ENCODE measurements at regions not wholly inside any gene's neighbourhood (a gene's known extent, or its start where the extent isn't known, plus 50 kb on each side); places are given as distances from the start of the nearest gene placed in this dataset.

DNA sequence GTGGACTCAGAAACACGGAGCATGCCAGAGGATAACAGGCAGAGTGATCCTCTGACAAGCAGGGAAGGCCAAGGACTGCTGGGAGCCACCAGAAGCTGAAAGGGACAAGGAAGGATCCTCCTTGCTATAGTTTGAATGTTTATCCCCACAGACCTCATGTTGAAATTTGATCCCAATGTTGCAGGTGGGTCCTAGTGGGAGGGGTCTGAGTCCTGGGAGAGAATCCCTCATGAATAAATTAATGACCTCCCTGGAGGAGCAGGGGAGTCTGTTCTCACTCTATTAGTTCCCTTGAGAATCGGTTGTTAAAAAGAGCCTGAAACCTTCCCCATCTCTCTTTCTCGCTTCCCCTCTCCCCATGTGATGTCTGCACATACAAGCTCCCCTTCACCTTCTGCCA lies 124.4 kb downstream of the FBXO15 start:
- peak; percentile 15 for DNase-seq

DNA sequence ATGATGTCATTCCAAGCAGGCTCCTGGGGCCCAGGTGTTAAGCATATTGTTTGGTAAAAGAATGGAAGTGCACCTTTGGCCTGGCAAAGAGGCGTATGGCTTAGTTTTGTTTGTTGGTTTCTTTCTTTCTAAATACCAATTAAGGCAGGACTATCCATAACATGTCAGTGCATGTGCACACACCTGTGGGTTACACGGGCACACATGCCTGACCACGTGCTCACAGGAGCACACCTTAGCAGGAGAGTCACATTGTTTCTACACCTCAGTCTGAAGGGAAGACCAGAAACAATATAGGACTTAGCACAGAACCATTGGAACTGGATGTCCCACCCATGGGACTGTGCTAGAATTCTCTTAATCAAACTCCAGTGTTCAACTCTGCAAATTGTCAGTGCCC lies 127.8 kb downstream of the FBXO15 start:
- DNase-seq, result no peak

DNA sequence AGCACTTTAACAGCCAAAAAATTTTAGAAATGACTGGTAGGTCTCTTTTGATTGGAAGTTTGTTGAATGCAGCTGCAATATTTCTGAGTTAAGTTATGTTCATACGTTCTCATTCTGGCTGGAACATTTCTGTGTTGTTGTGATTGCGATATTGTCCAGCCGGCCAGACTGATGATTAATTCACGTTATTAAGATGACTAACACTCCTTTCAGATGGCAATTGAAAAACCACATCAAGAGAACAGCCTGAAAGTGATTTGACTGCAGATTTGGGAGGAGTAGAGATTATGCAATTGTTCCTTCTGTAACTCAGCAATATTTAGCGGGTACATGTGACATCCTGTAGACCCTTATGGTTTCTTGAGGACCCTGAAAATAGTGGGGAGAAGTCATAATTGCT lies 133.7 kb downstream of the FBXO15 start:
- no peak for DNase-seq

DNA sequence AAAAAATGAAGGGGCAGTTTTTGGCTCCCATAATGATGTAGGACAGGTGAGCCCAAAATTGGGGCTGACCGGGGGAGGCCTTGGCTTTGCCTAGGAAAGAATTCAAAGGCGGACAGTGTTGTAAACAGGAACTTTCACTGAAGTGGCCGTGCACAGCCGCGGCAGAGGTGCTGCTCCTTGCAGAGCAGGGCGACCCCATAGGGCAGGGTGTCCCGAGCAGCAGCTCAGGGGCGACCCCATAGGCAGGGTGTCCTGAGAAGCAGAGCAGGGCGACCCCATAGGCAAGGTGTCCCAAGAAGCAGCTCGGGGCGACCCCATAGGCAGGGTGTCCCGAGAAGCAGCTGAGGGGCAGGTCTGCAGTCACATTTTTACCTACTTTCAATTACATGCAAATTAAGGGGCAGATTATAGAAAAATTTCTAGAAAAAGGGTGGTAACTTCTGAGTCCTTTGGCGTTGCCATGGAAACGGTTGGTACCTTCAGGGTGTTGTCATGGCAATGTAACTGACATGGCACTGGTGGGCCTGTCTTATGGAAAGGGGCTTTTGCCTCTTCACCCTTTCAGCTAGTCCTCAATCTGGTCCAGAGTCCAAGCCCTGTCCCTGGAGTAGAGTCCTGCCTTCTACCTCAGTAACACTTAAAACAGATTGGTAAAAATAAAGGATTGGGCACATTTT lies 134.5 kb downstream of the FBXO15 start:
- DNase-seq, result no peak

- DNase-seq, result no peak
These were observed 141.5 kb downstream of the FBXO15 start for GRCh38 chr18:74006143-74006542.

DNA sequence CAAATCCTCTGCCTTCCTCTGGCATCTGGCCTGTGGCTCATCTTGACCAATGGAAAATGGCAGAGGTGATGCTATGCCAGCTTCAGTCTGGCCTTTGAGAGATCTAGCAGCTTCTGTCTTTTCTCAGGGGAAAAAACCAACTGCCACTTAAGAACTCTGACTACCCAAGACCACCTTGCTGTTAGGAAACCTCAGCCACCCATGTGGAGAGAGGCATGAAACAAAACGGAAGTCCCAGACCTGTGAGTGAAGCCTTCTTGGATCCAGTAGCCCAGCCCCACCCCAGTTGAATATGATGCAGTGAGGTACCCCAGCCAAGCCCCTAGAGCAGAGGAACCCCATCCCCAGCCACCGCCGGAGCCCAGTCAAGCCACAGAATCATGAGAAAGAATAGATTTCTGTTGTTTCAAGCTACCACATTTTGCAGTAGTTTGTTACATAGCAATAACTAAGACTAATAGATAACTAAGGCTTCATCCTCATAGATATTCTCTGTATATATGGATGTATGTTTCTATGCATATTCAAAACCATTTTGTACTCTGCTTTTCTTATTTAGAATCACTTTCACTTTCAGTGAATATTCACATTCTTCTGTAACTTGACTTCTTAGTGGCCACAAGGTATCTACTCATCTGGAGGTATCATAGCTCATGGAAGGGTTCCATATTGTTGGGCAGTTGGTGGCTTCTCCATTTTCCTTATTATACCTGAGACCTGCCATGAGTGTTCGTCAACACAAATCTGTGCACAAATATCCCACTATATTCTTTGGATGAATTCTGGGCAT lies 142.1 kb downstream of the FBXO15 start:
- DNase-seq, result no peak

DNA sequence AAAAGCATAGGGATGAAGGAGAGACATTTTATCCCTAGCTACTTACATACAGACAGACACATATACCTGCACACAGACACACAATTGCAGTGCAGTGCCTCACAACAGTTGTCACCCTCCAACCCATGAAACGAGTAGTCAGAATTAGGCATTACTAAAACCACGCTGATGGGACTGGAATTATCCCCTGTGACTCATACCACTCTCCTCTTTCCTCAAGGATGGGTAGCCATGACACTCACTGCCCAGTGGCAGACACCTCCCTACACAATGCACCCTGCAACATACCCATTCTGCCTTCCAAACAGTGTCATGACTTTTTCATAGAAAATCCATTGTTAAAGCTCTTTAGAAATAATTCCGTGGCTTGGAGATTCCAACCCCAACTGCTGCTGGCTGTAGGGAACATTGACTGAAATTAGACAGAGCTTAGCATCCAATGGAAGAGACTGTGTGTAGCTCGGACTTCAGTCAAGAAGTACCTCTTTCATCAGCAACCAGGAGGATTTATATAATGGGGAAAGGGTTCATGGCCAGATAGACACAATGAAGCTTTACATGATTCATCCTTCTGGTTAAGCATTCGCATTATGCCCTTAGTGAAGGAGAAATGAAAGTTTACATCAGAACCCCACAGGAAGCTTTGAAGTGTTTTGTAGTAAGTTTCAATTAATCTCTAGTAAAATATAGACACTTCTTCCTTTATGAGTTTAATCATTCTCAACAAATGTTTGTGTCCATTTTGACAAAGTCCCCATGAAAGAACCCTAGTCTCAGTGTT lies 155.2 kb downstream of the FBXO15 start:
- DNase-seq, result no peak

DNA sequence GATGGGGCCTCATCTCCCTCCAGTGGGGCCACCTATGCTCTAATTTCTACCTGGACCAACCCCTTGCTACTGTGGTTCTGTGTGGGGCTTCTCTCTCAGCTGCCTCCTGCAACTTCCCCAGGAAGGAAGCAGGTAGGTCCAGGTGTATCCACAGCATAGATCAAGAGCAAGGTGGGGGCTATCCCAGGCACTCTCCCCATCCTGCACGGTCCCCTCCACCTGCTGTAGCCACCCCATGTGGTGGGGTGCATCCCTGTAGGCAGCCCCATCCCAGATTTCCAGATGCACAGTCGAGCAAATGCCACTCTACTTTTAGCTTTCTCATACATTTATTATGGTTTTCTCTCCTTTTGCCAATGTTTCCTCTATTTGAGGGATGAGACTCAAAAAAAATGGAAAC lies 156.1 kb downstream of the FBXO15 start:
- DNase-seq, result no peak

- DNase-seq, result no peak
These were observed 157.4 kb downstream of the FBXO15 start for GRCh38 chr18:73990258-73990657.

DNA sequence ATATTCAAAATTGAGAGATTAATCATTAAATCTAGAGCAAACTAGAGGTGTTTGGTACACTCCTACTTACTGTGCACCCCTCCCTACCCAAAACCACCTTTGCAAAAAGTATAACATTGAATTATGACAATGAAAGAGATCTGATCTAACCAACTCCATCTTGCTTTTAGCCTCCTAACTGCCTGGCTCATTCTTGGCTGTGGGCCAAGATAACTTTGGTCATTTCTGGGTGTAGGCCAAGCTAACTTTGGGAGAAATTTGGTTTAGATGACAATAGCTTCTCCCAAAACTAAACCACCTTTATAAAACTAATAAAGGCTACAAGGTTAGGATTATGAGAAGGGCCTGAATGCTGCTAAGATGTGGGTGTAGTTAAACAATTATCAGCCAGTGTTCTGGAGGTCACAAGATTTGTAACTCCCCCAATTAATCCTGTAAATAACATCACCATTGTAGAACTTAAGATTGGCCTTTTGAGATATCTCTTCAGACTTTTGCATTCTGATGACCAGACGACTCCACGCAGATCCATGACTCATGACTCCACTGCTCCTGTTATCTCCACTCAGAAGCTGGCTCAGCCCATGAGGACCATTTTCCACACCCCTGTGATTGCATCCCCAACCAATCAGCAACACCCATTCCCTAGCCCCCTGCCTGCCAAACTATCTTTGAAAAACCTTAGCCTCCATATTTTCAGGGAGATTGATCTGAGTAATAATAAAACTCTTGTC lies 160.2 kb downstream of the FBXO15 start:
- no peak for DNase-seq

GRCh38 chr18:73986711-73987110 lies 160.9 kb downstream of the FBXO15 start:
- no peak for DNase-seq

DNA sequence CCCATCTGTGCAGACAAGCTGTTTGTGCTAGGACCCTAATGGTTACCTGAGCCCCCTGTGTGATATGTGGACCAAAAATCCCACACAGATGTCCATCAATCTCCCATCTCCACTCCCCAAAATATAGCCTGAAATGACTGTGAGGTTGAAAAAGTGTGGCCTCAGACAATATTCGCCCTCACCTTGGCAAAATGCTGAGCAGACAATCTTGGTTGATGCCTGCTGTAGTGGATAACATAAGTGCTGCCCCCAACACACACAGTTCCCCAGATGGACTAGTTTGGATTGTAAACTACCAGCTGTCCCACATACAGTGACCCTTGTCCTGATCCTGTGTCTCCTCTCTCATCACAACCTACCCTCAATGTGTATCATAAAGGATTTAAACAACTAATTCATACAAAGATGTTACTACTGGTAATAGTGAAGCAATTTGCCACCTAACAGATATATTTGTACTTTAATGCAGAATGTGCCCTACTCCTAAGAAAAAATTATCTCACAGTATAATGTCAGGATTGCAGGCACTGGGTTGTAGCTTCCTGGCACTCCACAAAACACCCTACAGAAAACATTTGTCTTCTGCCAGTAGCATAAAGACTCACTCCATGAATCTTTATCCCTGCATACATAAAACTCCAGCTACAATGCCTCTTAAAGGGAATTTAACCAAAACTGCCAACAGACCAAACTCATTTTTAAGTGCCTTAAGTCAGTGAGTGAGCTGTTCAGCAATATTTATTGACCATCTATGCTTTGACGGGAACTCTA lies 161.6 kb downstream of the FBXO15 start:
- no peak for DNase-seq

DNA sequence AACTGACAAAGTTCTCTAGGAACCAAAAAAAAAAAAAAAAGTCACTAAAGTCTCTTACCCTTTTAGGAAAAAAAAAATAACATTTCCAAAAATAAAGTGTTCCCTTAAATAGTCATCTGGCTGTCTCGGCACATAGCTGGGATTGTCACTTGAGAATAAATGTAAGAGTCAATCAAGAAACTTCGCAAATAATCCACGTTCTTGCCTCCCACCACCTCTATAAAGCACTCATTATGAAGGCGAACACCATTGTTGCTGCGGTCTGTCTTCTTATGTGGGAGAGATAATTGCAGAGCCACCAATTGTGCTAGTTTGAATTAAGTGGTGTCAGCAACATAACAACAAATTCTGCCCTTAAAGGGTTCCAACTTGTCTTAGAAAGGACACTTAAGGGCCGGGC lies 163.7 kb downstream of the FBXO15 start:
- no peak for DNase-seq

DNA sequence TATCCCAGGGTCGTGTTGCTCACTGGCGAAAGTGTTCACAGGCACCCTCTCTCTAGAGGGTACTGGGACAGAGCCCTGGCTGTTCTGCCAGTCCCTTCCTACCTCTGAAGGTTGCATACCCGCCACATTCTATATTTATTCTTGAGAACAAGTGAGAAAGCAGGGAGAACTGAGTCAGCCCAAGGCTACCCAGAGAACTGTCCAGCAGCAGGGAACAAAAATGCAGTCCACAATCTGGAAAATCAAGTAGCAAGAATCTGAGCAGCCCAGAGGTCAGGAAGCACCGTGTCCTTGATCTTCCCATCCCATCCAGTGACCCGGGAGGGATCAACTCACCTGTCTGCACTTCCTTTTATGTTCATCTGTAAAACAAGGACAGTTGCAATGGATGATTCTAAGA lies 164.1 kb downstream of the FBXO15 start:
- no peak for DNase-seq

GRCh38 chr18:73981796-73982195 lies 165.8 kb downstream of the FBXO15 start:
- no peak for DNase-seq

GRCh38 chr18:73980289-73980979 lies 167.2 kb downstream of the FBXO15 start:
- no peak for DNase-seq

- no peak for DNase-seq
These were observed 167.9 kb downstream of the FBXO15 start for GRCh38 chr18:73979742-73980141.

DNA sequence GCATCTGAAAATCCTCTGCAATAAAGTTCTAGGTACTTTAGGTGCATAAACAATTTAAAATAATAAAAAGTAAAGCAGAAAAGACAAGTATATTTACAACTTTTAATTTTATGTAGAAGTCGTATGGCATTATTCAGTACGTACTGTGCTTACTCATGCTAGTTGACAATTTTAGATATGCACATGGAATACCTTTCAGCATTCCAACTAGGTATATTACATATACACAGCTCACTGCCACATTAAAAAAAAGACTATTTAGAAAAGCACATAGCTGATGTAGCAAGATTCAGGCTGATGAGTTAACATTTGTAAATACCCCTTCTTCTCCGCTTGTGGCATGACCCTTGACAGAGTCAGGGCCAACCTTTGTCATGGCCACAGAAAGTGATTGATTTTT lies 171.2 kb downstream of the FBXO15 start:
- no peak for DNase-seq

- no peak for DNase-seq
These were observed 172.4 kb downstream of the FBXO15 start for GRCh38 chr18:73975266-73975665.

- no peak for DNase-seq
These were observed 173.7 kb downstream of the FBXO15 start for GRCh38 chr18:73973972-73974371.

DNA sequence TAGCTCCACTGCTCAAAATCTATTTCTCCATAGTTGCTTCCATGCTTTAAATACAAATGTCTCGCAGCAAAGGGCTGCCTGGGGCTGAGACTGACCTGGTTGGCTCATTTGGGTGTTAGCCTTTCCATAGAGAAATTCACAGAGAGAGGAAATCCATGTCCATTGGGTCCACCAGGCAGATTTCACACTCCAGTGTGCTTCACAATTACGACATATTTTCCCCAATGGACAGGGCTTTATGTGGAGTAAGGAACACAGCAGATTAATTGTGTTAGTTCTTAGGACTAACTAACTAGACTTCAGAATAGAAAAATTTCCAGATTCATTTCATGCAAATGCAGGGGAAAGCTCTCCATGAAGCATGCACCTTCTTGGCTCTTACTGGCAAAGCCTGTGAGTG lies 180.7 kb downstream of the FBXO15 start:
- no peak for DNase-seq

DNA sequence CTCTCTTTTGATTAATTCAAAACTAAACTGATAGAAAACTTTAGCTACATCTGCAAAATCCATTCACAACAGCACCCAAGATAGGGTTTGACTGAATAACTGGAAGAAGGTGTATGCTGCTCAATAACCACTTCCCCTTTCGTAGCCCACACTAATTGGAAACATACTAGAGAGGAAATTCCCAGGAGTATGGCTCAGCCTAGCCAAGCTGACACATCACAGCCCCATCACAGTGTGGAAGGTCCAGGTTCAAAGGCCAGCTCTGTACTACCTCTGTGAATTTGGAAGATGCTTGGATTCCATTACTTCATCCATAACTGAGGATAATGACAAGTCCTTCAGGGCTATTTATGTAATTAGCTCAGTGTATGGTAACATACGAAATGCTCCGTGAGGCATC lies 185.4 kb downstream of the FBXO15 start:
- no peak for DNase-seq

Data from NCI-H2171 (cell line).